ENCODE measurements at regions not wholly inside any gene's neighbourhood (a gene's known extent, or its start where the extent isn't known, plus 50 kb on each side); places are given as distances from the start of the nearest gene placed in this dataset.

DNA sequence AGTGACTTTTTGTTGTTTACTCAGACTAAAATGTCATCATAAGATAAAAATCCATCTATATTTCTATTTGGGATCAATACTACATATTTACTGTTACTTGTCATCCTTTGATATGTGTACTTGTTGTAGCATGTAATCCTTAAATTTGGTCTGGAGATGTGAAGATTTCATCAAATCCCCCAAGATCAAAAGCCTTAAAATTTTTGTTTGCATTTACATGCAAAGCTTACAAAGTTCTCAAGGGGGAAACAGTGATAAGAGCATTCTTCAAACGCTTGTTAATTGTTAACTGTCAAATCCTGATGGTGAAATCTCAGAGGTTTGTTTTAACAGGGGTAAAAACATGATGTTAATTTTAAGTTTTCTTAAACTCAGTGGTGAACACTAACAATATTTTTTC lies 84.9 kb upstream of the SKAP2 start:
- TF ChIP-seq, protein P1, sequence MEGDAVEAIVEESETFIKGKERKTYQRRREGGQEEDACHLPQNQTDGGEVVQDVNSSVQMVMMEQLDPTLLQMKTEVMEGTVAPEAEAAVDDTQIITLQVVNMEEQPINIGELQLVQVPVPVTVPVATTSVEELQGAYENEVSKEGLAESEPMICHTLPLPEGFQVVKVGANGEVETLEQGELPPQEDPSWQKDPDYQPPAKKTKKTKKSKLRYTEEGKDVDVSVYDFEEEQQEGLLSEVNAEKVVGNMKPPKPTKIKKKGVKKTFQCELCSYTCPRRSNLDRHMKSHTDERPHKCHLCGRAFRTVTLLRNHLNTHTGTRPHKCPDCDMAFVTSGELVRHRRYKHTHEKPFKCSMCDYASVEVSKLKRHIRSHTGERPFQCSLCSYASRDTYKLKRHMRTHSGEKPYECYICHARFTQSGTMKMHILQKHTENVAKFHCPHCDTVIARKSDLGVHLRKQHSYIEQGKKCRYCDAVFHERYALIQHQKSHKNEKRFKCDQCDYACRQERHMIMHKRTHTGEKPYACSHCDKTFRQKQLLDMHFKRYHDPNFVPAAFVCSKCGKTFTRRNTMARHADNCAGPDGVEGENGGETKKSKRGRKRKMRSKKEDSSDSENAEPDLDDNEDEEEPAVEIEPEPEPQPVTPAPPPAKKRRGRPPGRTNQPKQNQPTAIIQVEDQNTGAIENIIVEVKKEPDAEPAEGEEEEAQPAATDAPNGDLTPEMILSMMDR (IDR thresholded peaks at IDR 0.05; ENCODE audit: low read depth, low read length, poor library complexity, severe bottlenecking): no peak
- TF ChIP-seq EZH2phosphoT487 (IDR thresholded peaks at IDR 0.05; ENCODE audit: borderline replicate concordance, low read length): no peak
